ENCODE measurements at regions not wholly inside any gene's neighbourhood (a gene's known extent, or its start where the extent isn't known, plus 50 kb on each side); places are given as distances from the start of the nearest gene placed in this dataset.
"Not testable (repeated sequence)": the region's sequence is repeated elsewhere in the genome, so short reads cannot be mapped to it uniquely, and the experiment has no call there.

GRCh38 chrX:40922307-40922706, 162.9 kb upstream of the USP9X start:
- intact Hi-C loops (cut with micrococcal nuclease; ENCODE audit: unreplicated experiment) (loop anchor here (10.0 kb wide), 1 partner anchor 268 kb away; no protein-coding TSS in a partner anchor), in situ Hi-C loops (cut with MboI) (no loop called here)
- ChIA-PET POLR2A (interaction anchor here (0.6 kb wide), 1 partner anchor 108 kb away, joined by 5 read pairs; no protein-coding TSS in a partner anchor), SMC1A (ENCODE audit: uncharacterized antibody, unreplicated experiment) (interaction anchor here (1.8 to 2.1 kb wide), 2 partner anchors 193 to 270 kb away, joined by 3 to 9 read pairs; no protein-coding TSS in a partner anchor), RAD21 (ENCODE audit: unreplicated experiment) (interaction anchor here (1.3 kb wide), 1 partner anchor 55 kb away, joined by 3 read pairs; no protein-coding TSS in a partner anchor), CTCF (interaction anchor here (1.2 to 3.0 kb wide), 2 partner anchors 271 to 377 kb away, joined by 3 to 7 read pairs; no protein-coding TSS in a partner anchor)
- FAIRE-seq (no peak), ATAC-seq (no peak), DNase-seq (ENCODE audit: low read depth, low spot score) (no peak)
- Histone ChIP-seq H3K9ac (ENCODE audit: control insufficient read depth, insufficient read depth, low read length) (no peak overlapping the region), H3K4me1 (ENCODE audit: control insufficient read depth, insufficient read depth, low read length) (no peaks in the 10 kb centered on the region), H3K4me2 (ENCODE audit: control insufficient read depth, insufficient read depth) (no peak overlapping the region), H3K27ac (ENCODE audit: control insufficient read depth, insufficient read depth) (no peak overlapping the region), H2AFZ (ENCODE audit: control insufficient read depth, low read depth, low read length) (no peak overlapping the region), H3K4me3 (no peak overlapping the region), H3K79me2 (ENCODE audit: control insufficient read depth, insufficient read depth, low read length) (no peaks in the 10 kb centered on the region), H3K9me3 (replicated peaks; ENCODE audit: control insufficient read depth, insufficient read depth, low read length) (peaks cover 2% of the 10 kb centered on the region; the same call in 2 of the 3 replicates), H4K20me1 (ENCODE audit: control insufficient read depth, insufficient read depth) (no peaks in the 10 kb centered on the region), H3K36me3 (ENCODE audit: control insufficient read depth in 2 of 2, insufficient read depth in 2 of 2, low read length in 1 of 2) (no peaks in the 10 kb centered on the region), H3K27me3 (replicated peaks in 1 of 2; ENCODE audit: control insufficient read depth in 2 of 2, insufficient read depth in 2 of 2, low read length in 1 of 2) (no peaks in the 10 kb centered on the region)
- TF ChIP-seq CTCF (IDR thresholded peaks at IDR 0.05 in 2 of 3, conservative IDR thresholded peaks at IDR 0.05 in 1 of 3; ENCODE audit: control insufficient read depth in 2 of 3, extremely low read depth in 1 of 3, insufficient read depth in 1 of 3, low read depth in 3 of 3, low read length in 3 of 3) (peak; percentile 21 to 40 (median 32); a peak in 4 of 6 replicates), RAD21 (IDR thresholded peaks at IDR 0.05; ENCODE audit: insufficient read depth, low read depth, low read length) (peak; percentile 40; the same call in 1 of the 2 replicates), DPF2 (IDR thresholded peaks at IDR 0.05) (no peak), SMC3 (IDR thresholded peaks at IDR 0.05; ENCODE audit: borderline replicate concordance, low read length) (peak; percentile 20; the same call in 1 of the 2 replicates)
- 2% methylated on average over 7 of the region's 7 CpGs for WGBS (ENCODE audit: insufficient coverage, insufficient replicate concordance, low lambda C conversion rate, missing lambda C conversion rate)
- no TSS peak for BruUV-seq (replicated peaks)

- RAD21 ChIA-PET (ENCODE audit: unreplicated experiment); H3K9ac ChIP-seq (ENCODE audit: control insufficient read depth, insufficient read depth, low read length); H4K20me1 ChIP-seq (ENCODE audit: control insufficient read depth, insufficient read depth); H3K9me3 ChIP-seq (replicated peaks; ENCODE audit: control insufficient read depth, insufficient read depth, low read length); H3K4me1 ChIP-seq (ENCODE audit: control insufficient read depth, insufficient read depth, low read length); H3K4me3 ChIP-seq; H3K36me3 ChIP-seq (ENCODE audit: control insufficient read depth in 2 of 2, insufficient read depth in 2 of 2, low read length in 1 of 2); H3K27ac ChIP-seq (ENCODE audit: control insufficient read depth, insufficient read depth); H3K79me2 ChIP-seq (ENCODE audit: control insufficient read depth, insufficient read depth, low read length); POLR2A ChIA-PET; FAIRE-seq; in situ Hi-C loops (cut with MboI); H3K27me3 ChIP-seq (replicated peaks in 1 of 2; ENCODE audit: control insufficient read depth in 2 of 2, insufficient read depth in 2 of 2, low read length in 1 of 2); H2AFZ ChIP-seq (ENCODE audit: control insufficient read depth, low read depth, low read length); H3K4me2 ChIP-seq (ENCODE audit: control insufficient read depth, insufficient read depth); BruUV-seq (replicated peaks); DNase-seq (ENCODE audit: low read depth, low spot score); ATAC-seq: not testable (repeated sequence)
- ChIA-PET SMC1A (ENCODE audit: uncharacterized antibody, unreplicated experiment) (interaction anchor here (0.6 kb wide), 1 partner anchor 383 kb away, joined by 3 read pairs; no protein-coding TSS in a partner anchor), CTCF (interaction anchor here (1.3 kb wide), 1 partner anchor 15 kb away, joined by 4 read pairs; no protein-coding TSS in a partner anchor)
- intact Hi-C loops (cut with micrococcal nuclease; ENCODE audit: unreplicated experiment), result loop anchor here (10.0 kb wide), 1 partner anchor 272 kb away; no protein-coding TSS in a partner anchor
- 79% methylated on average over 1 of the region's 1 CpG for WGBS (ENCODE audit: insufficient coverage, insufficient replicate concordance, low lambda C conversion rate, missing lambda C conversion rate)
These were observed 158.4 kb upstream of the USP9X start for GRCh38 chrX:40926739-40927427.
